ENCODE measurements at regions not wholly inside any gene's neighbourhood (a gene's known extent, or its start where the extent isn't known, plus 50 kb on each side); places are given as distances from the start of the nearest gene placed in this dataset.
A peak's percentile ranks its signal among the peaks of the same experiment; 100 is the strongest.

- H3K36me3 ChIP-seq (ENCODE audit: control insufficient read depth, insufficient read depth, low read length): no peaks in the 10 kb centered on the region
- no peak overlapping the region for H3K4me3 ChIP-seq (ENCODE audit: low read depth, low read length)
- H3K27me3 ChIP-seq (ENCODE audit: control insufficient read depth, insufficient read depth, low read length): no peaks in the 10 kb centered on the region
- FAIRE-seq (no peak), DNase-seq (ENCODE audit: low read depth) (no peak)
- TF ChIP-seq CTCF (IDR thresholded peaks at IDR 0.05; ENCODE audit: insufficient read depth, low read length, severe bottlenecking): no peak
Observed at GRCh38 chr2:185147361-185147760, 549.0 kb downstream of the ZNF804A start.

GRCh38 chr2:185152186-185152585 is 553.9 kb downstream of the ZNF804A start:
- Histone ChIP-seq H3K27me3 (ENCODE audit: control insufficient read depth, insufficient read depth, low read length) (no peaks in the 10 kb centered on the region), H3K4me3 (ENCODE audit: low read depth, low read length) (no peak overlapping the region), H3K36me3 (ENCODE audit: control insufficient read depth, insufficient read depth, low read length) (no peaks in the 10 kb centered on the region)
- no peak for FAIRE-seq
- no peak for TF ChIP-seq CTCF (IDR thresholded peaks at IDR 0.05; ENCODE audit: insufficient read depth, low read length, severe bottlenecking)
- DNase-seq (ENCODE audit: low read depth): no peak

GRCh38 chr2:185161701-185162100 is 563.4 kb downstream of the ZNF804A start:
- no peak for DNase-seq (ENCODE audit: low read depth)
- FAIRE-seq: no peak
- Histone ChIP-seq H3K4me3 (ENCODE audit: low read depth, low read length) (no peak overlapping the region), H3K27me3 (ENCODE audit: control insufficient read depth, insufficient read depth, low read length) (no peaks in the 10 kb centered on the region), H3K36me3 (ENCODE audit: control insufficient read depth, insufficient read depth, low read length) (no peaks in the 10 kb centered on the region)
- no peak for TF ChIP-seq CTCF (IDR thresholded peaks at IDR 0.05; ENCODE audit: insufficient read depth, low read length, severe bottlenecking)

GRCh38 chr2:185174353-185174752 is 564.3 kb upstream of the FSIP2 start:
- DNase-seq (ENCODE audit: low read depth): peak; percentile 10
- FAIRE-seq: no peak
- Histone ChIP-seq H3K36me3 (ENCODE audit: control insufficient read depth, insufficient read depth, low read length) (no peaks in the 10 kb centered on the region), H3K27me3 (ENCODE audit: control insufficient read depth, insufficient read depth, low read length) (no peaks in the 10 kb centered on the region), H3K4me3 (ENCODE audit: low read depth, low read length) (no peak overlapping the region)
- no peak for TF ChIP-seq CTCF (IDR thresholded peaks at IDR 0.05; ENCODE audit: insufficient read depth, low read length, severe bottlenecking)

GRCh38 chr2:185179743-185180142 is 558.9 kb upstream of the FSIP2 start:
- FAIRE-seq (no peak), DNase-seq (ENCODE audit: low read depth) (no peak)
- no peaks in the 10 kb centered on the region for H3K27me3 ChIP-seq (ENCODE audit: control insufficient read depth, insufficient read depth, low read length)
- TF ChIP-seq CTCF (IDR thresholded peaks at IDR 0.05; ENCODE audit: insufficient read depth, low read length, severe bottlenecking): no peak
- no peak overlapping the region for H3K4me3 ChIP-seq (ENCODE audit: low read depth, low read length)
- H3K36me3 ChIP-seq (ENCODE audit: control insufficient read depth, insufficient read depth, low read length): no peaks in the 10 kb centered on the region

- no peaks in the 10 kb centered on the region for H3K36me3 ChIP-seq (ENCODE audit: control insufficient read depth, insufficient read depth, low read length)
- DNase-seq (ENCODE audit: low read depth) (peak; percentile 2), FAIRE-seq (no peak)
- no peak overlapping the region for H3K4me3 ChIP-seq (ENCODE audit: low read depth, low read length)
- H3K27me3 ChIP-seq (ENCODE audit: control insufficient read depth, insufficient read depth, low read length): no peaks in the 10 kb centered on the region
- TF ChIP-seq CTCF (IDR thresholded peaks at IDR 0.05; ENCODE audit: insufficient read depth, low read length, severe bottlenecking): no peak
Observed at GRCh38 chr2:185181901-185182300, 556.7 kb upstream of the FSIP2 start.

All from bronchial epithelial cell (primary cell).